ENCODE measurements at regions not wholly inside any gene's neighbourhood (a gene's known extent, or its start where the extent isn't known, plus 50 kb on each side); places are given as distances from the start of the nearest gene placed in this dataset.

DNA sequence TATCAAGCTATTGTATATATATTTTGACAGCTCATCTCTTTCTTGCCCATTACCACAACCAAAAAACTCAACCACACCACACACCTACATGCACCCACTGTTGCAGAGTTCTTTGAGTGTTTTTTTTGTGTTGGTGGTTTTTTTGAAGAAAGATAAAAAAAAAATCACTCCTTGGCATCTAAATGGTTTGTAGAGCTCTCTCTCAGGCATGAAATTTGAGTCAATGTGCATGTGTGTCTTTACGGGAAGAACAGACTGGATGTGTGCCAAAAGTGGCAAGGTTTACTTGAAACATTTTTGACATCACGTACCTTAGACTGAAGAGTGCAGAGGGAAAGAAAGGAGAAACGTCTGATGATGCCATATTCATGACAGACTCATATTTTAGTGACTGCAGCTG lies 154.2 kb downstream of the FHIP1A start (continued):
- TF ChIP-seq, protein P1, sequence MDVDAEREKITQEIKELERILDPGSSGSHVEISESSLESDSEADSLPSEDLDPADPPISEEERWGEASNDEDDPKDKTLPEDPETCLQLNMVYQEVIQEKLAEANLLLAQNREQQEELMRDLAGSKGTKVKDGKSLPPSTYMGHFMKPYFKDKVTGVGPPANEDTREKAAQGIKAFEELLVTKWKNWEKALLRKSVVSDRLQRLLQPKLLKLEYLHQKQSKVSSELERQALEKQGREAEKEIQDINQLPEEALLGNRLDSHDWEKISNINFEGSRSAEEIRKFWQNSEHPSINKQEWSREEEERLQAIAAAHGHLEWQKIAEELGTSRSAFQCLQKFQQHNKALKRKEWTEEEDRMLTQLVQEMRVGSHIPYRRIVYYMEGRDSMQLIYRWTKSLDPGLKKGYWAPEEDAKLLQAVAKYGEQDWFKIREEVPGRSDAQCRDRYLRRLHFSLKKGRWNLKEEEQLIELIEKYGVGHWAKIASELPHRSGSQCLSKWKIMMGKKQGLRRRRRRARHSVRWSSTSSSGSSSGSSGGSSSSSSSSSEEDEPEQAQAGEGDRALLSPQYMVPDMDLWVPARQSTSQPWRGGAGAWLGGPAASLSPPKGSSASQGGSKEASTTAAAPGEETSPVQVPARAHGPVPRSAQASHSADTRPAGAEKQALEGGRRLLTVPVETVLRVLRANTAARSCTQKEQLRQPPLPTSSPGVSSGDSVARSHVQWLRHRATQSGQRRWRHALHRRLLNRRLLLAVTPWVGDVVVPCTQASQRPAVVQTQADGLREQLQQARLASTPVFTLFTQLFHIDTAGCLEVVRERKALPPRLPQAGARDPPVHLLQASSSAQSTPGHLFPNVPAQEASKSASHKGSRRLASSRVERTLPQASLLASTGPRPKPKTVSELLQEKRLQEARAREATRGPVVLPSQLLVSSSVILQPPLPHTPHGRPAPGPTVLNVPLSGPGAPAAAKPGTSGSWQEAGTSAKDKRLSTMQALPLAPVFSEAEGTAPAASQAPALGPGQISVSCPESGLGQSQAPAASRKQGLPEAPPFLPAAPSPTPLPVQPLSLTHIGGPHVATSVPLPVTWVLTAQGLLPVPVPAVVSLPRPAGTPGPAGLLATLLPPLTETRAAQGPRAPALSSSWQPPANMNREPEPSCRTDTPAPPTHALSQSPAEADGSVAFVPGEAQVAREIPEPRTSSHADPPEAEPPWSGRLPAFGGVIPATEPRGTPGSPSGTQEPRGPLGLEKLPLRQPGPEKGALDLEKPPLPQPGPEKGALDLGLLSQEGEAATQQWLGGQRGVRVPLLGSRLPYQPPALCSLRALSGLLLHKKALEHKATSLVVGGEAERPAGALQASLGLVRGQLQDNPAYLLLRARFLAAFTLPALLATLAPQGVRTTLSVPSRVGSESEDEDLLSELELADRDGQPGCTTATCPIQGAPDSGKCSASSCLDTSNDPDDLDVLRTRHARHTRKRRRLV (CRISPR knock-in tag; IDR thresholded peaks at IDR 0.05), result no peak
- TF ChIP-seq ZNF138 (CRISPR knock-in tag; IDR thresholded peaks at IDR 0.05; ENCODE audit: low read depth) (no peak), ZNF30 (CRISPR knock-in tag; IDR thresholded peaks at IDR 0.05) (no peak), RBFOX2 (IDR thresholded peaks at IDR 0.05; ENCODE audit: low read depth, low read length) (no peak), SRY (CRISPR knock-in tag; IDR thresholded peaks at IDR 0.05) (no peak), RAD21 (CRISPR knock-in tag; IDR thresholded peaks at IDR 0.05) (no peak), ZNF780A (CRISPR knock-in tag; IDR thresholded peaks at IDR 0.05) (no peak), ZNF207 (IDR thresholded peaks at IDR 0.05; ENCODE audit: borderline replicate concordance) (no peak), AGO1 (IDR thresholded peaks at IDR 0.05; ENCODE audit: low read depth, low read length, poor library complexity, severe bottlenecking) (no peak), ZNF775 (CRISPR knock-in tag; IDR thresholded peaks at IDR 0.05; ENCODE audit: borderline replicate concordance) (no peak), KAT2B (IDR thresholded peaks at IDR 0.05; ENCODE audit: borderline replicate concordance, low read depth, low read length) (no peak)
